Muscle of leg (tissue), 3 donors: ENCODE measurements at regions not wholly inside any gene's neighbourhood (a gene's known extent, or its start where the extent isn't known, plus 50 kb on each side); places are given as distances from the start of the nearest gene placed in this dataset.
A peak's percentile ranks its signal among the peaks of the same experiment; 100 is the strongest.

Source experiments
- DNase-seq: peaks from one replicate; pipeline ENCODE4 v3.0.0; 2013
- H3K27ac ChIP-seq: one replicate; pipeline ENCODE4 v1.5.1; 2013; ENCODE audit warnings: mild to moderate bottlenecking, low read length, control low read depth
- H3K27me3 ChIP-seq: one replicate; pipeline ENCODE4 v1.6.1; 2013; ENCODE audit warnings: low read length; ENCODE audit not compliant: control insufficient read depth, insufficient read depth
- H3K36me3 ChIP-seq: one replicate; pipeline ENCODE4 v1.6.1; 2013; ENCODE audit warnings: low read length; ENCODE audit not compliant: control insufficient read depth, insufficient read depth
- H3K4me1 ChIP-seq: one replicate; pipeline ENCODE4 v1.6.1; 2013; ENCODE audit warnings: low read length; ENCODE audit not compliant: control insufficient read depth, insufficient read depth
- H3K4me3 ChIP-seq: one replicate; pipeline ENCODE4 v1.5.1; 2013; ENCODE audit warnings: low read length, control low read depth
- H3K9me3 ChIP-seq: replicated peaks from 2 replicates; pipeline ENCODE4 v1.6.1; 2013; ENCODE audit warnings: low read depth, low read length; ENCODE audit not compliant: control insufficient read depth
- WGBS: methylation state at CpG from one replicate; pipeline ENCODE4 v1.1.5; 2013; ENCODE audit warnings: missing lambda C conversion rate; ENCODE audit not compliant: insufficient coverage; 5-methylcytosine and 5-hydroxymethylcytosine counted together

DNA sequence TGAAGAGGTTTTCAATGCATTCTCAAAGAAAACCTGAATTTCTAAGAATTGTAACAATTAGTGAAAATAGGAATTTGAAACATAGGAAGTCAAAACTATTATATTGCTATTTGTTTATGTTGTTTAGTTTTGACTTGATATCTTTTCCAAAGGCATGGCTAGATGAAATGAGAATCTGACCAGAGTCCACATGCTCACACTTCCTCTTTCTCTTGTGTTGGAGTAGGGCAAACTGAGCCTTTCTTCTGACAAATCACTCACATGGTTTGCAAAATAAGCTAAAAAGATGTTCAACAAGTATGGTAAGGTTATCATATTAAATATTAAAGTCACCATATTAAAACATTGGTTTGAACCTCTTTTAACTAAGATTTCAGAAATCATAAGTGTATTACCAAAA is 512.6 kb downstream of the ISL1 start:
- Histone ChIP-seq H3K4me1 (no peaks in the 10 kb centered on the region), H3K27ac (no peak overlapping the region), H3K9me3 (no peaks in the 10 kb centered on the region), H3K36me3 (no peaks in the 10 kb centered on the region), H3K27me3 (no peaks in the 10 kb centered on the region), H3K4me3 (no peak overlapping the region)
- DNase-seq, result no peak

DNA sequence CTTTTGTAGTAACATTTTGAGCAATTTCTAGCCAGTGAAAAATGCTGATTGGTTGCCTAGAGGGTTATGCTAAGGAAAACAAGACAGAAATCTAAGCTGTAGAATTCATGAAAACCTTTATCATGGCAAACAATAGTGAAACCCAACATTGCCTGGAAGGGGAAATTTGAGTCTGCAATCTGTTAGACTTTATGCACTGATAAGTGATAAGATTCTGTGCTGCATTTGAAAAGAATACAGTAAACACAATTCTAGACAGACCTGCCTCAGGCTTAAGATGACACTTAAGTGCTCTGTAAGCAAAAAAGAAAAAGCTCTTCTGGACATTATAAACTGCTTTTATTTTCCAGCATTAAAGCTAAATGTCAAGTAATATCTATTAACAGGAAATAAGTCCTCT is 519.3 kb downstream of the ISL1 start:
- H3K9me3 ChIP-seq, result no peaks in the 10 kb centered on the region
- no peaks in the 10 kb centered on the region for H3K36me3 ChIP-seq
- no peaks in the 10 kb centered on the region for H3K27me3 ChIP-seq
- H3K4me1 ChIP-seq, result no peaks in the 10 kb centered on the region
- H3K4me3 ChIP-seq, result no peak overlapping the region
- no peak overlapping the region for H3K27ac ChIP-seq
- DNase-seq, result no peak

DNA sequence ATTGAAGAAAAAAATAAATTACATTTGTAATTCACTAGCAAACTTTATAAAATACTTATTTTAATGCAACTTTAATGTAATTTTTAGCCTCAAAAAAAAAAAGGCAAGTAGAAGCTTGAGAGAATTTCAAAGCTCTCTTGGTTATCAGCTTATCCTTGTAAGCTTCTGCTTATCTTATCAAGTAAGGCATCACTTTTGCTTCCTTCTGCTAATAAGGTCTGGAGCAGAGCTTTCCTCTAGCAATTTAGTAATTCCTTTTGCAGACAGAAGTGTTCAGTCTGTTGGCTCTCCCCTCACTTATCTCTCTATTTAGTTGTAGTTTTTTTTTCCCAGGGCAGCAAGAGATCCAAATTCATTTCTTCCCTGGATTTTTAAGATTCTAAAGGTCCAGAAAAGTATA is 525.0 kb downstream of the ISL1 start:
- H3K4me3 ChIP-seq, result no peak overlapping the region
- H3K9me3 ChIP-seq, result no peaks in the 10 kb centered on the region
- DNase-seq, result no peak
- no peaks in the 10 kb centered on the region for H3K36me3 ChIP-seq
- H3K4me1 ChIP-seq, result no peaks in the 10 kb centered on the region
- H3K27me3 ChIP-seq, result no peaks in the 10 kb centered on the region
- no peak overlapping the region for H3K27ac ChIP-seq

DNA sequence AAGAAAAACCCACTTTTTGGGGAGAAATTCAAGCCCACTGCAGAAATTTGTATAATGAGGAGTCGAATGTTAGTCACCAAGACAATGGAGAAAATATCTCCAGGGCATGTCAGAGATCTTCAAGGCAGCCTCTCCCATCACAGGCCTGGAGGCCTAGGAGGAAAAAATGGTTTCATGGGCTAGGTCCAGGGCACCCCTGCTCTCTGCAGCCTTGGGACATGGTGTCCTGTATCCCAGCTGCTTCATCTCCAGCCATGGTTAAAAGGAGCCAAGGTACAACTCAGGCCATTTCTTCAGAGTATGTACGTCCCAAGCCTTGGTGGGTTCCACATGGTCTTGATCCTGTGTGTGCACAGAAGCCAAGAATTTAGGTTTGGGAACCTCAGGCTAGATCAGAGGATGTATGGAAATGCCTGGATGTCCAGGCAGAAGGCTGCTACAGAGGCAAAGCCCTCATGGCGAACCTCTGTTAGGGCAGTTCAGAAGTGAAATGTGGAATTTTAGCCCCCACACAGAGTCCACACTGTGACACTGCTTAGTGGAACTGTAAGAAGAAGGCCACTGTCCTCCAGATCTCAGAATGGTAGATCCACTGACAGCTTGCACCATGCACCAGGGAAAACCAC is 561.4 kb downstream of the ISL1 start:
- Histone ChIP-seq H3K27me3 (no peaks in the 10 kb centered on the region), H3K4me3 (no peak overlapping the region), H3K4me1 (no peaks in the 10 kb centered on the region), H3K36me3 (no peaks in the 10 kb centered on the region), H3K9me3 (peaks cover 8% of the 10 kb centered on the region), H3K27ac (no peak overlapping the region)
- 86% methylated on average over 1 of the region's 3 CpGs for WGBS
- DNase-seq, result no peak

DNA sequence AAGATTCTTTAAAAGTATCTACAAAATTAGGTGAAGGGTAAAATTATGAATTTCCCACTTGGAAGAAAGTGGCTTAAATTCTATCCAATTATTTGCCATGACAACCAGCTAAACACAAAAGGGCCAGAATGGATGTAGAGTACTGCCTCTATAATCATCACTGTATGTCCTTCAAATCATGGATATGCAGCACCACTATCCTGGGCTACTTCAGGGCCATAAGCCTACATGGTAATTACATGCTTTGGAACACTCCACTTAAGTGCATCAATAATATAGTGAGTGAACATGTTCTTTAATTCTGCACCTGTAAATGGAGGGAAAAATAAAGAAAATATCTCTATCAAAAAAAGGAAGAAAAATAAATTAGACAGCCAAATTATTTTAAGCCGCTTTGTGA is 575.2 kb downstream of the ISL1 start:
- H3K36me3 ChIP-seq, result no peaks in the 10 kb centered on the region
- H3K4me3 ChIP-seq, result no peak overlapping the region
- H3K9me3 ChIP-seq, result no peaks in the 10 kb centered on the region
- no peaks in the 10 kb centered on the region for H3K27me3 ChIP-seq
- DNase-seq, result no peak
- H3K4me1 ChIP-seq, result no peaks in the 10 kb centered on the region
- no CpG with 5 or more reads among the region's 1 CpG for WGBS
- H3K27ac ChIP-seq, result no peak overlapping the region

DNA sequence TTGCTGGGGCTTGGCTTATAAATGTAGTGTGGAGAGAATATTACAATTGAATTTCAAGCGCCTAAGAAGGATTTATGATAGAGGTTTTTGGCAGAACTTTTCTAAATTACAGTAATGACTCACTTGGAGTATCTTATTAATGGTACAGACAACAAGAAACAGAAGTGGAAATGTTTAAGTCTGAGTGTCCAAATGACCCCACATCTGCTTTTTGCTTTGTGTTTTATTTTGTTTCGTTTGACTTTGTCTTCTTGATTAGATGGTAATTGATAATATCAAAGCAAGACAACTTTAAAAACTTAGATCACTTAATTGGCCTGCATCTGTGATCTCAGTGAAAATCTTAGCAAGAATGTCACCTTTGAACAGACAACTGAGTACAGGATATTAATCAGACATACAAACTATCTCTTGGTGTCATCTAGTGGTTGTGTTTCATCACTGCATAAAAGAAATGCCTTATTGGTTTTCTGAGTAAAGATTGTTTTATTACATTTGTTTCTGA is 577.4 kb downstream of the ISL1 start:
- no peaks in the 10 kb centered on the region for H3K36me3 ChIP-seq
- no peaks in the 10 kb centered on the region for H3K27me3 ChIP-seq
- no CpG with 5 or more reads among the region's 2 CpGs for WGBS
- H3K4me1 ChIP-seq, result no peaks in the 10 kb centered on the region
- H3K9me3 ChIP-seq, result no peaks in the 10 kb centered on the region
- H3K4me3 ChIP-seq, result no peak overlapping the region
- H3K27ac ChIP-seq, result no peak overlapping the region
- peak; percentile 7 for DNase-seq

DNA sequence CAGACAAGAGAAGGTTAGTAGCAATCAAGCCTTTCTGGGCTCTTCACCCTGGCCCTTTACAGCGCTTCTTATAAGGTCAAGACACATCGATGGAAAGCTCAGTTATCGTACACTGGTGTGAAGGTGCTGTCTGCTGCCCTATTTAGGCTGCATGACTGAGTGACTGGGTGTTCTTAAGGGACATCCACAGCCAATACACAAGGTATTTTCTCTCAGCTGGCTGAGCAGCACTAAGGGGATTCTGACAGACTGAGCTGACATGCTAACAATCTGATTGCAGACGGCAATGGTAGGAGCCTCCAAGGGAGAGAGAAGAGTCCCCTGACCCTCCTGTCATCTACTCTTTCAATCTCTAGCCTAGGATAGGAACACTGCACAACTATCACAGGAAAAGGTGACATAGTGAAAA is 577.9 kb downstream of the ISL1 start:
- Histone ChIP-seq H3K27me3 (no peaks in the 10 kb centered on the region), H3K4me1 (no peaks in the 10 kb centered on the region), H3K27ac (no peak overlapping the region), H3K36me3 (no peaks in the 10 kb centered on the region), H3K9me3 (no peaks in the 10 kb centered on the region), H3K4me3 (no peak overlapping the region)
- WGBS, result 91% methylated on average over 3 of the region's 4 CpGs
- no peak for DNase-seq

DNA sequence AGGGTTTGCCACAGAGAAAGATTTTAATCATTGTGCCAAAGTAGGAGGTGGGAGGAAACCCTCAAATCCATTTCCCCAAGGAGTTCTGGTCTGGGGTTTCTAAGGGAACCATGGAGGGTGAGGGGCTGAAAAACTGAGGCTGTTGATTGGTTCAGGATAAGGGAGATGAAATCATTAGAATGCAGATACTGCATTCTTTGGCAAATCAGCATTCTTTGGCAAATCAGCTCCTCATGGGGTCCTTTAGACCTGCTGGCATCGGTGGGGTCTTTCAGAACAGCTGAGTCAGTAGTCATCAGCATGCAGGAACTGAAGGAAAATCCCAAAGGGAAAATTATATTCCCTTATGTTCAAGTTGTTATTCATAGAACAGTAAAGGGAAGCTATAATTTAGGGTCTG is 585.5 kb downstream of the ISL1 start:
- no peak for DNase-seq
- H3K27me3 ChIP-seq, result no peaks in the 10 kb centered on the region
- no CpG with 5 or more reads among the region's 1 CpG for WGBS
- H3K36me3 ChIP-seq, result no peaks in the 10 kb centered on the region
- no peak overlapping the region for H3K27ac ChIP-seq
- H3K9me3 ChIP-seq, result no peaks in the 10 kb centered on the region
- no peak overlapping the region for H3K4me3 ChIP-seq
- no peaks in the 10 kb centered on the region for H3K4me1 ChIP-seq

DNA sequence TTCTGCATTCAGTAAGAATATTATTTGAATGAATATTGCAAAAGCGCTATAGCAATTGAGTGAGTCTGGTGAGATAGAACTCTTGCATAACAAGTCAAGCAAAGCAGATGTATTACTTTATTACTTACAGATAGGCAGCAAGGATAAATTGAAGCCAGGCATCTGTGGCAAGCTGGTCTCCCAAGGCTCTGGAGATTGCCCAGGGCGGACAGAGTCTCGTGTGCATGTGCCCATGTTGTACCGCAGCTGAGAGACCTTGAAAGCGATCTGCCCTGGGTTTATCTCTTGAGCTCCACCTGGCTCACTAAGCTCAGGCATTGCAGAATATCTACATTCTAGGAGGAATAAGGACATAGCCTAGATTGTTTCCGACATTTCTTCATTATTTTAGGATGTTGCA is 591.6 kb downstream of the ISL1 start:
- no peak for DNase-seq
- no peak overlapping the region for H3K27ac ChIP-seq
- no peak overlapping the region for H3K4me3 ChIP-seq
- no peaks in the 10 kb centered on the region for H3K36me3 ChIP-seq
- no peaks in the 10 kb centered on the region for H3K4me1 ChIP-seq
- H3K27me3 ChIP-seq, result no peaks in the 10 kb centered on the region
- no peaks in the 10 kb centered on the region for H3K9me3 ChIP-seq
- 84% methylated on average over 3 of the region's 6 CpGs for WGBS

DNA sequence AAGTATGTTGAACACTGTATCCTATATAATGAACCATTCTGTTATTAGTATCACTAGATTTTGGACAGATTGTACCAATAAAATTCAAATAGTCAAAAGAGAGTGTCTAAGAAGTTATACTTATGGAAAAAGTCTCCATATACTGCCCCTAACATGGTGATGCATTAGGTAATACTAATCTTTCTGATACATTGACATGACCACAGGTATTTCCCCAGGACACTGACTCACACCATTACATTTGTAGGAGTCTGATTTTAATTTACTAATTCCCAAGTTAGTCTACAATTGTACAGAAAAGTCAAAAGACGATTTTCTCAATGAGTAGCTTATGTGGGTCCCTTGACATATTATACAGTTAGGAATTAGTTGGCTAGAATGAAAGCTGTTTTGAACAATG is 593.8 kb downstream of the ISL1 start:
- no peak overlapping the region for H3K4me3 ChIP-seq
- H3K36me3 ChIP-seq, result no peaks in the 10 kb centered on the region
- no peak for DNase-seq
- H3K27me3 ChIP-seq, result no peaks in the 10 kb centered on the region
- no peaks in the 10 kb centered on the region for H3K9me3 ChIP-seq
- H3K27ac ChIP-seq, result no peak overlapping the region
- H3K4me1 ChIP-seq, result no peaks in the 10 kb centered on the region
- no CpG with 5 or more reads among the region's 1 CpG for WGBS

DNA sequence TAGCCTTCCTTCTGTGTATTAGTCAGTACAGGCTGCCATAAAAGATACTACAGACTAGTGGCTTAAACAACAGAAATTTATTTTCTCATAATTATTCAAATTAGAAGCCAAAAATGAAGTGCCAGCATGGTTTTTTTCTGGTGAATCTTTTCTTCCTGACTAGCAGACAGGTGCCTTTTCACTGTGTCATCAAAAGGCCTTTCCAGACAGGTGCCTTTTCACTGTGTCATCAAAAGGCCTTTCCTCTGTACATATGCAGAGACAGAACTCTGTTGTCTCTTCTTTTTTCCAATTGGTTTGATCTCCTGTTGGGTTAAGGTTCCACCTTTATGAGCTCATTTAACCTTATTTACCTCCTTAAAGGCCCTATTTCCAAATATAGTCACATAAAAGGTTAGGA is 599.9 kb downstream of the ISL1 start:
- no peaks in the 10 kb centered on the region for H3K27me3 ChIP-seq
- no peak overlapping the region for H3K4me3 ChIP-seq
- no peak for DNase-seq
- H3K9me3 ChIP-seq, result no peaks in the 10 kb centered on the region
- H3K36me3 ChIP-seq, result no peaks in the 10 kb centered on the region
- no peak overlapping the region for H3K27ac ChIP-seq
- H3K4me1 ChIP-seq, result no peaks in the 10 kb centered on the region
